HEK293T (cell line): ENCODE measurements at regions not wholly inside any gene's neighbourhood (a gene's known extent, or its start where the extent isn't known, plus 50 kb on each side); places are given as distances from the start of the nearest gene placed in this dataset.

ENCODE experiments used
- ARNT ChIP-seq: fragments of 450-650 bp; IDR thresholded peaks from 2 replicates; pipeline ENCODE4 v1.6.1; 2017; ENCODE audit warnings: mild to moderate bottlenecking
- BHLHE40 ChIP-seq: fragments of 450-650 bp; IDR thresholded peaks from 2 replicates; pipeline ENCODE4 v1.6.1; 2016; ENCODE audit warnings: mild to moderate bottlenecking, moderate library complexity, borderline replicate concordance
- ELF4 ChIP-seq: fragments of 450-650 bp; IDR thresholded peaks from 2 replicates; pipeline ENCODE4 v1.6.1; 2017; ENCODE audit warnings: antibody characterized with exemption
- FOXA1 ChIP-seq: fragments of 450-650 bp; IDR thresholded peaks from 2 replicates; pipeline ENCODE4 v1.6.1; 2016; ENCODE audit warnings: mild to moderate bottlenecking
- FOXM1 ChIP-seq: fragments of 450-650 bp; IDR thresholded peaks from 2 replicates; pipeline ENCODE4 v1.6.1; 2017; ENCODE audit warnings: mild to moderate bottlenecking, borderline replicate concordance
- L3MBTL2 ChIP-seq: fragments of 450-650 bp; conservative IDR thresholded peaks from 2 replicates; pipeline ENCODE4 v1.6.1; 2016; ENCODE audit warnings: mild to moderate bottlenecking
- LEF1 ChIP-seq: fragments of 450-650 bp; IDR thresholded peaks from 2 replicates; pipeline ENCODE4 v1.6.1; 2017; ENCODE audit warnings: mild to moderate bottlenecking, borderline replicate concordance
- NFRKB ChIP-seq: fragments of 450-650 bp; IDR thresholded peaks from 2 replicates; pipeline ENCODE4 v1.6.1; 2016; ENCODE audit warnings: mild to moderate bottlenecking, moderate library complexity
- SP1 ChIP-seq: fragments of 450-650 bp; IDR thresholded peaks from 2 replicates; pipeline ENCODE4 v1.6.1; 2017
- ZNF384 ChIP-seq: fragments of 450-650 bp; IDR thresholded peaks from 2 replicates; pipeline ENCODE4 v1.6.1; 2016

GRCh38 chr6:12481850-12482249, 191.7 kb downstream of the EDN1 start:
- TF ChIP-seq FOXM1, result no peak
- TF ChIP-seq SP1, result no peak
- no peak for TF ChIP-seq NFRKB
- no peak for TF ChIP-seq ELF4
- no peak for TF ChIP-seq BHLHE40
- no peak for TF ChIP-seq ARNT
- no peak for TF ChIP-seq LEF1
- TF ChIP-seq L3MBTL2, result no peak
- TF ChIP-seq ZNF384, result no peak
- no peak for TF ChIP-seq FOXA1
